ENCODE measurements at regions not wholly inside any gene's neighbourhood (a gene's known extent, or its start where the extent isn't known, plus 50 kb on each side); places are given as distances from the start of the nearest gene placed in this dataset.

GRCh38 chr4:117771647-117772337 lies 262.5 kb upstream of the NDST3 start:
- Histone ChIP-seq H3K27me3 (ENCODE audit: control insufficient read depth, insufficient read depth) (no peaks in the 10 kb centered on the region), H3K27ac (ENCODE audit: low read length) (no peak overlapping the region), H3K9me3 (ENCODE audit: control insufficient read depth, low read length) (no peaks in the 10 kb centered on the region), H3K4me3 (ENCODE audit: low read length) (no peak overlapping the region), H3K4me1 (ENCODE audit: control insufficient read depth, insufficient read depth, low read length) (no peaks in the 10 kb centered on the region)
- no peak for DNase-seq
- intact Hi-C loops (cut with DNase I): no loop called here
- 82% methylated on average over 6 of the region's 6 CpGs for WGBS
- no peak for ATAC-seq

GRCh38 chr4:117773064-117773936 lies 261.0 kb upstream of the NDST3 start:
- intact Hi-C loops (cut with DNase I): no loop called here
- H3K27me3 ChIP-seq (ENCODE audit: control insufficient read depth, insufficient read depth): no peaks in the 10 kb centered on the region

GRCh38 chr4:117777721-117778120 lies 256.6 kb upstream of the NDST3 start:
- no peak overlapping the region for H3K4me3 ChIP-seq (ENCODE audit: low read length)
- intact Hi-C loops (cut with DNase I): no loop called here

More at GRCh38 chr4:117773064-117773936, 261.0 kb upstream of the NDST3 start:
- no peak overlapping the region for H3K27ac ChIP-seq (ENCODE audit: low read length)
- H3K9me3 ChIP-seq (ENCODE audit: control insufficient read depth, low read length): no peaks in the 10 kb centered on the region
- no peak for ATAC-seq
- no peak overlapping the region for H3K4me3 ChIP-seq (ENCODE audit: low read length)
- WGBS: 66% methylated on average over 2 of the region's 2 CpGs
- DNase-seq: no peak
- no peaks in the 10 kb centered on the region for H3K4me1 ChIP-seq (ENCODE audit: control insufficient read depth, insufficient read depth, low read length)

GRCh38 chr4:117783716-117784115 lies 250.6 kb upstream of the NDST3 start:
- Histone ChIP-seq H3K27me3 (ENCODE audit: control insufficient read depth, insufficient read depth) (no peaks in the 10 kb centered on the region), H3K27ac (ENCODE audit: low read length) (no peak overlapping the region), H3K4me1 (ENCODE audit: control insufficient read depth, insufficient read depth, low read length) (no peaks in the 10 kb centered on the region), H3K9me3 (ENCODE audit: control insufficient read depth, low read length) (no peaks in the 10 kb centered on the region), H3K4me3 (ENCODE audit: low read length) (no peak overlapping the region)
- DNase-seq: no peak
- intact Hi-C loops (cut with DNase I): no loop called here
- no peak for ATAC-seq
- WGBS: 57% methylated on average over 2 of the region's 2 CpGs

More at GRCh38 chr4:117777721-117778120, 256.6 kb upstream of the NDST3 start:
- Histone ChIP-seq H3K4me1 (ENCODE audit: control insufficient read depth, insufficient read depth, low read length) (no peaks in the 10 kb centered on the region), H3K9me3 (ENCODE audit: control insufficient read depth, low read length) (no peaks in the 10 kb centered on the region), H3K27me3 (ENCODE audit: control insufficient read depth, insufficient read depth) (no peaks in the 10 kb centered on the region), H3K27ac (ENCODE audit: low read length) (no peak overlapping the region)
- ATAC-seq (no peak), DNase-seq (no peak)
- WGBS: 75% methylated on average over 1 of the region's 1 CpG

- Histone ChIP-seq H3K9me3 (ENCODE audit: control insufficient read depth, low read length) (no peaks in the 10 kb centered on the region), H3K4me3 (ENCODE audit: low read length) (no peak overlapping the region), H3K27me3 (ENCODE audit: control insufficient read depth, insufficient read depth) (no peaks in the 10 kb centered on the region), H3K4me1 (ENCODE audit: control insufficient read depth, insufficient read depth, low read length) (no peaks in the 10 kb centered on the region), H3K27ac (ENCODE audit: low read length) (no peak overlapping the region)
- intact Hi-C loops (cut with DNase I): no loop called here
- ATAC-seq (no peak), DNase-seq (no peak)
- WGBS: 60% methylated on average over 2 of the region's 2 CpGs
These were observed 250.0 kb upstream of the NDST3 start for GRCh38 chr4:117784266-117784665.

- no peak overlapping the region for H3K27ac ChIP-seq (ENCODE audit: low read length)
- no peak overlapping the region for H3K4me3 ChIP-seq (ENCODE audit: low read length)
- DNase-seq: no peak
- ATAC-seq: no peak
- no peaks in the 10 kb centered on the region for H3K27me3 ChIP-seq (ENCODE audit: control insufficient read depth, insufficient read depth)
- no peaks in the 10 kb centered on the region for H3K4me1 ChIP-seq (ENCODE audit: control insufficient read depth, insufficient read depth, low read length)
- 92% methylated on average over 2 of the region's 2 CpGs for WGBS
- intact Hi-C loops (cut with DNase I): no loop called here
- H3K9me3 ChIP-seq (ENCODE audit: control insufficient read depth, low read length): no peaks in the 10 kb centered on the region
These were observed 247.7 kb upstream of the NDST3 start for GRCh38 chr4:117786566-117786965.

- WGBS: 17% methylated on average over 3 of the region's 3 CpGs
- Histone ChIP-seq H3K4me3 (ENCODE audit: low read length) (no peak overlapping the region), H3K27me3 (ENCODE audit: control insufficient read depth, insufficient read depth) (no peaks in the 10 kb centered on the region), H3K4me1 (ENCODE audit: control insufficient read depth, insufficient read depth, low read length) (no peaks in the 10 kb centered on the region), H3K9me3 (ENCODE audit: control insufficient read depth, low read length) (no peaks in the 10 kb centered on the region), H3K27ac (ENCODE audit: low read length) (no peak overlapping the region)
- no peak for DNase-seq
- no peak for ATAC-seq
- intact Hi-C loops (cut with DNase I): no loop called here
These were observed 240.3 kb upstream of the NDST3 start for GRCh38 chr4:117793845-117794480.

GRCh38 chr4:117796677-117797076 lies 237.6 kb upstream of the NDST3 start:
- no peak overlapping the region for H3K27ac ChIP-seq (ENCODE audit: low read length)
- H3K27me3 ChIP-seq (ENCODE audit: control insufficient read depth, insufficient read depth): no peaks in the 10 kb centered on the region
- no peak for DNase-seq
- intact Hi-C loops (cut with DNase I): no loop called here
- H3K4me1 ChIP-seq (ENCODE audit: control insufficient read depth, insufficient read depth, low read length): no peaks in the 10 kb centered on the region
- no peak for ATAC-seq
- H3K9me3 ChIP-seq (ENCODE audit: control insufficient read depth, low read length): no peaks in the 10 kb centered on the region
- WGBS: 60% methylated on average over 1 of the region's 1 CpG
- H3K4me3 ChIP-seq (ENCODE audit: low read length): no peak overlapping the region

- no peak overlapping the region for H3K4me3 ChIP-seq (ENCODE audit: low read length)
- H3K9me3 ChIP-seq (ENCODE audit: control insufficient read depth, low read length): no peaks in the 10 kb centered on the region
- H3K27ac ChIP-seq (ENCODE audit: low read length): no peak overlapping the region
- intact Hi-C loops (cut with DNase I): no loop called here
- no peaks in the 10 kb centered on the region for H3K4me1 ChIP-seq (ENCODE audit: control insufficient read depth, insufficient read depth, low read length)
- H3K27me3 ChIP-seq (ENCODE audit: control insufficient read depth, insufficient read depth): no peaks in the 10 kb centered on the region
- WGBS: 51% methylated on average over 6 of the region's 6 CpGs
- no peak for DNase-seq
- no peak for ATAC-seq
These were observed 233.7 kb upstream of the NDST3 start for GRCh38 chr4:117800636-117801035.

- no peaks in the 10 kb centered on the region for H3K4me1 ChIP-seq (ENCODE audit: control insufficient read depth, insufficient read depth, low read length)
- WGBS: 54% methylated on average over 2 of the region's 2 CpGs
- ATAC-seq (no peak), DNase-seq (no peak)
- H3K4me3 ChIP-seq (ENCODE audit: low read length): no peak overlapping the region
- no peaks in the 10 kb centered on the region for H3K9me3 ChIP-seq (ENCODE audit: control insufficient read depth, low read length)
- H3K27me3 ChIP-seq (ENCODE audit: control insufficient read depth, insufficient read depth): no peaks in the 10 kb centered on the region
- no peak overlapping the region for H3K27ac ChIP-seq (ENCODE audit: low read length)
- intact Hi-C loops (cut with DNase I): no loop called here
These were observed 232.5 kb upstream of the NDST3 start for GRCh38 chr4:117801756-117802155.

GRCh38 chr4:117811731-117812130 lies 222.6 kb upstream of the NDST3 start:
- Histone ChIP-seq H3K9me3 (ENCODE audit: control insufficient read depth, low read length) (no peaks in the 10 kb centered on the region), H3K27ac (ENCODE audit: low read length) (no peak overlapping the region), H3K4me1 (ENCODE audit: control insufficient read depth, insufficient read depth, low read length) (no peaks in the 10 kb centered on the region), H3K27me3 (ENCODE audit: control insufficient read depth, insufficient read depth) (no peaks in the 10 kb centered on the region), H3K4me3 (ENCODE audit: low read length) (no peak overlapping the region)
- WGBS: 98% methylated on average over 1 of the region's 1 CpG
- DNase-seq: no peak
- ATAC-seq: no peak
- intact Hi-C loops (cut with DNase I): no loop called here

All from right cardiac atrium (tissue), 5 donors.